ENCODE measurements at regions not wholly inside any gene's neighbourhood (a gene's known extent, or its start where the extent isn't known, plus 50 kb on each side); places are given as distances from the start of the nearest gene placed in this dataset.

- TF ChIP-seq CTCF (conservative IDR thresholded peaks at IDR 0.05) (no peak), ZFX (IDR thresholded peaks at IDR 0.05) (no peak)
Observed at GRCh38 chr4:179766938-179767337, 2324.7 kb upstream of the AGA start.

Measured in C4-2B (cell line).